ENCODE measurements at regions not wholly inside any gene's neighbourhood (a gene's known extent, or its start where the extent isn't known, plus 50 kb on each side); places are given as distances from the start of the nearest gene placed in this dataset.
"Not testable (repeated sequence)": the region's sequence is repeated elsewhere in the genome, so short reads cannot be mapped to it uniquely, and the experiment has no call there.

DNA sequence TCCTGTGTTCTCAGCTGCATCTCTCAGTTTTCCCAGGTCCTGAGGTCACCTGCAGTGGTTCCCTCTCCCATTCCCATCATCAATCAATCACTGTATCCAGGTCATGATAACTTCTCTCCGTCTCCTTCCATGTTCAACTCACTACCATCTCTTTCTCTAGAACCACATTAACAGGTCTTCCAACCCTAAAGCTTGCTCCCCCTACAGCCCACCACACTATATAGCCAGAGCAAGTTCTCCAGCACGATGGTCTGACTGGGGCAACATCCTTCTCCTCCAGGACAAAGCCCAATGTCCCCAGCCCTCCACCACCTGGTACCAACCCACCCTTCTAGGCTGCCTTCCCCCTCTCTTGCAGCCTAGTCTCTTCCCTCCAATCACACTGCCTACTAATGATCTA is 241.6 kb downstream of the CDK5RAP2 start:
- no peak overlapping the region for H3K27ac ChIP-seq
- no peak for DNase-seq (ENCODE audit: low read depth, low spot score)

DNA sequence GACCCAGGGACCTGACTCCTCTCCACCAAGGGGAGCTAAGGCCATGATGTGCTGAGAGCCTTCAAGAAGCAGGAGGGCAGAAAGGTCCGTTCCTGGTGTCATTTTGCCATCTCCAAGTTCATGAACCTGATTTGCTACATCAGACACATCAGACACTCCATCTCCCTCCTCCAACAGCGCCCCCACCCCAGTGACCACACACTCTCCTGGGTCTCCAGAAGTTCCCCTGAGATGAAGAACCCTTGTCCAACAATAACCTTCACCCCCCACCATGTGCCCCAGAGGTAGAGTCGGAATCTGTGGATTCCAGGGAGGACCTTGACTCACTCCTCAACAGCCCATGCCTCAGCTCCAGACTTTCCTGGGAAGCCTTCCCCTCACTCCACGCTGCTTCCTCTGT is 242.8 kb downstream of the CDK5RAP2 start:
- DNase-seq (ENCODE audit: low read depth, low spot score) = no peak
- H3K27ac ChIP-seq = peak overlapping the region; percentile 84

DNA sequence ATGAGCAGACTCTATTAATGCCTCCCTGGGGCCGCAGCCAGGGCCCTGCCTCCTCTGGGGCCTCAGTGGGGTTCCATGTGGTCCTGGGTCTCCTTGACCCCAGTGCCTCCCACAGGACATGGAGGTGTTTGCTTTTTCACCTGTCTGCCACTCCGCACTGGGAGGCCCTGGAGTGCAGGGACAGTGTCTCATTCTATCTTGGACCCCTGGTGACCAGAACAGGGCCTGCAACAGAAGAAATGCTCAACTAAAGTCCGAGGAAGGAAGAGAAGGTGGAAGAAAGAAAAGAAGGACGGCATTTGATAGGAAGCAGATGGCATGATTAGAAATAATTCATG is 243.2 kb downstream of the CDK5RAP2 start:
- DNase-seq (ENCODE audit: low read depth, low spot score) = no peak
- peak overlapping the region; percentile 84 for H3K27ac ChIP-seq

DNA sequence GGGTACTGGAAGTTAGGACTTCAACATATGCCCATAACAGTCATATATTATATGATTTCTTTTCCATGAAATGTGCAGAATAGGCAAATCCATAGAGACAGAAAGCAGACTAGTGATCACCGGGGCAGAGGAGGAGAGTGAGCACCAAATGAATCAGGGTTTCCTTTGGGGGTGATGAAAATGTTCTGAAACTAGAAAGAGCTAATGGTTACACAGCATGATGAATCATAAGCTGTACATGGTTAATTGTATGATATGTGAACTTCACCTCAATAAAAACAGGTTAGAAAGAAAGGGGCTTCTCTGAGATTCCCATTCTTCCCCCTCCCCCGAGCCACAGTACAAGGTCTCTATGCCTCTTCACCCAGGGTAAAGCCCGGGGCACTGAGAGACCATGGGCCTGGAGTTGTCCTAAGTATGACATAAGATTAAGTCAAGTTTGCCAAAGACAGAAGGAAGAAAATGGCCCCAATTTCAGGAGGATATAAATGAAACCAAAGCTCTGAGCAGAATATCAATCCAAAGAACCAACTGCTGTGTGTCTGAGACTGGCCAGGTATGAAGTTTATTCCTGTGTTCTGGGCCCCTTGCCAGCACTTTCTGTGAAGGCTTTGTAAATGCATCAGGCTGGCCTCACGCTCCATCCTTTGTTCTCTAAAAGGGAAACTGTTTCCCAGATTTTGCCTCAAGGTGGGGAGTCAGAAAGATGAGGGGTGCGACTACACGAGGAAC is 243.8 kb downstream of the CDK5RAP2 start:
- peak overlapping the region; percentile 84 for H3K27ac ChIP-seq
- no peak for DNase-seq (ENCODE audit: low read depth, low spot score)

DNA sequence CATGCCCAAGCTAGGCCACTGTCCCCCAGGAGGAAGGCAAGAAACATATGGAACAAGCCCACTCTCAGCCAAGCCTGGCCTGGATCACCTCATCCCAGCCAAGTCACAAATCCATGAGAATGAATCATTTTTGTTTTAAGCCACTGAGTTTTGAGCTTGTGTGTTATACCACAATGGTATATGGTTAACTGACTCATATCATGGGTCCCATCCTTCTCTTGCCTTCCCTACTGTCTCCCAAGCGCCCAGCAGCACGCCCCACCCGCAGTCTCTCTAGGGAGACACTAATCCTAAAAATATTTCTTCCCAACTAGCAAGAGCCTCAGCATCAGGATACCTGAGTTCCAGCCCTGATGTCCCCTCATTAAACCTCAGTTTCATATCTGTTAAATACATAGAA is 248.1 kb downstream of the CDK5RAP2 start:
- no peak for DNase-seq (ENCODE audit: low read depth, low spot score)
- no peak overlapping the region for H3K27ac ChIP-seq

DNA sequence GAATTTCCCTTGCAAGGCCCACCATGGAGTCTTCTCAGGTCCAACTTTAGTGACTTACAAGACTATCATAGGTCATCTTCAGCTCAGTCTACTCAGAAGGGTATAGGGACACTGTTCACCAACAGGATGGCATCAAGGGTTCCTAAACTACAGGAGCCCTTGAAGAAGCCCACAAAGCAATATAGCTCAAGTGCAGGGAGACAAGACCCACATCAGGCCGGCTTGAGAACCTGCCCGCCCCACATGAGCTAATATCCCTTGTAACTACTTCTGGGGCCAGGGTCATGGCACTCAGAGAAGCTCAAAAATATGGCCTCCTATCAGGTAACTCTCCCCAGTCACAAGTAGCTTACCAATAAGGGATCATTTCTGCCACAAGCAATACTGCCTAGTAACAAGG is 249.9 kb downstream of the CDK5RAP2 start:
- no peak overlapping the region for H3K27ac ChIP-seq

DNA sequence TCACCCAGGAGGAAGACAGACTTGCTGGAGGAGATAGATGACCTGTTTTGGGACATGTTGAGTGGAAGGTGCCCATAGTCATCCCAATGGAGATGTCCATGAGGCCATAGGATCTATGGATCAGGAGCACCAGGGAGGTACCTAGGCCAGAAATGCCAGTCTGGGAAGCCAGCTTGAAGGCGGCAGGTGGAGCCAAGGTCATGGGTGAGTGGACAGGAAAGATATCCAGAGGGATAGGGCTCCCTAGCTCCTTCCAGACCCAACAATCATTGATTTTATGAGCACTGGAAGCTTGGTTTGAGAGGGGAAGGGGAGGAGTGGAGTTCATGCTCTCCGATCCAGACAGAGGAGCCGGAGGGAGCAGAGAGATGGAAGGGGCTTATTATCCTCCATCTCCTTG is 252.6 kb downstream of the CDK5RAP2 start:
- DNase-seq (ENCODE audit: low read depth, low spot score) = no peak
- no peak overlapping the region for H3K27ac ChIP-seq

More for the DNA sequence above, 249.9 kb downstream of the CDK5RAP2 start:
- DNase-seq (ENCODE audit: low read depth, low spot score) = no peak

DNA sequence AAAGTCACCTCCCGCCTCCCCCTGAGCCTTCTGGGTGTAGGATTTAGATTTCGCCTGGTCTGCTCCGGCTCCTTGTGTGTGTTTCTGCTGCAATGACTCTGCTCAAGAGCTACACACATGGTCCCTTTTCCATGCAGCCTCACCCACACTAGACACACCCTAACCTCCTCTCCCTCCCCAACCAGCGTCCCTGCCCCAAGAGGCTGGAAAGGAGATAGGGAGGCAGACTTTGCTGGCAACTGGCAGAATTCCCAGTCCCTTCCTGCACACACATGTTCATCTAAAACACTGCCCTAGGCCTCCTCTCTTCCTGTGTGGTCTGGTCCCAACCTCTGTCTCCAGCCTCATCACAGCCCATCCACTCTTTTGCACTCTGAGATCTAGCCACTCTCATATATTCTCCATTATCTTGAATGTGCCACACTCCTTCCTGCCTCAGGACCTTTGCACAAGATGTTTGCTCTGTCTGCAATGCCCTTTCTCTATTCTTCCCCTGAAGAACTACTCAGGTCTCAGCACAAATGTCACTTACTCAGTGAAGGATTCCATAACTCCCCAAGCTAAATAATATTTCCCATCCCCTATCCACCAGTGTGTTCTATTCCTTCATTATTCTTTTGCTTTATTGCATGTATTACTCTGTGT is 253.8 kb downstream of the CDK5RAP2 start:
- DNase-seq (ENCODE audit: low read depth, low spot score) = no peak
- H3K27ac ChIP-seq = no peak overlapping the region

DNA sequence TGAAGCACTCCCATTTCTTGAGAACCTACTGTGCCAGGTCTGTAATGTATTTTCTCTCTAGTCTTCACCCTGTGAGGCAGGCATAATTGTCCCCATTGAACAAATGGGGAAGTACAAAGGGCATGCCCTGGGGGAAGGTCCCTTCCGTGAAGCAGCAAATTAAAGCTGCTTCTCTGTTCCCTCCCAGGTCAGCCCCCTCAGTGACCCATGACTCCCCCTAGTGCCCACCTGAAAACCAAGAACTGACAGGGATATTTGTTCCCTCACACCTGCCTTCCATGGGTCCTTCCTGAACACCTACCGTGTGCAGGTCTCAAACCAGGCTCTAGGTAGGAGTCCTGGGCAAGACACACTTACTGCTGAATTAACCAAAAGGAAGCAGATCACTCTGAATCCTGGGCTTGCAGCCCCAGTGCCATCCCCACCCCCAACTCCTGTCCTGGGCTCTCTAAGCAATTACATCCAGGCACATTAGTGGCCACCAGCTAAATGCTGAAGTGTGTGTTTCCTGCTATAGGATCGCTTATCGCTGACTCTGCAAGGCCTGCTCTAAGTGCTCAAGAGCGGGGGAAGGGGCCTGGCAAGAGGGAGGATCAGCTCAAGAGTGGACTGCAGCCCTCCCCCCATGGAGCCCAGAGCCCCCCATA is 254.8 kb downstream of the CDK5RAP2 start:
- DNase-seq (ENCODE audit: low read depth, low spot score) = no peak
- no peak overlapping the region for H3K27ac ChIP-seq

DNA sequence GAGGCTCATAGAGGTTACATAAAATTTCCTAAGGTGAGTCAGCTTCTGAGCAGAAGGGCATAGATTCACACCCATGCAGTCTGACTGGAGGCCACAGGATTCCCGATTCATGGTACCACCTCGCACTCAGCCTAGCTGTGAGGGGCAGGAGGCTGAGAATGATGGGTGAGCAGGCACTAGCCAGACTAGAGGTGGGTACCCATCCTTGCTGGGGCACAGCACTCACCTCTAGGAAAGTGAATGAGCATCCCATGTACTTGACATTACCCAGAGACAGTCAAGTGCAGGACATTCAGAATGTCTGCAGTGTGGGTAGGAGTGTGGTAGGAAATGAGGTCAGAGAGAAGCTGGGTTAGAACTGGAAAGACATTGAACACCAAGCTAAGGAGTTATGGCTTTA is 255.5 kb downstream of the CDK5RAP2 start:
- no peak for DNase-seq (ENCODE audit: low read depth, low spot score)
- no peak overlapping the region for H3K27ac ChIP-seq

DNA sequence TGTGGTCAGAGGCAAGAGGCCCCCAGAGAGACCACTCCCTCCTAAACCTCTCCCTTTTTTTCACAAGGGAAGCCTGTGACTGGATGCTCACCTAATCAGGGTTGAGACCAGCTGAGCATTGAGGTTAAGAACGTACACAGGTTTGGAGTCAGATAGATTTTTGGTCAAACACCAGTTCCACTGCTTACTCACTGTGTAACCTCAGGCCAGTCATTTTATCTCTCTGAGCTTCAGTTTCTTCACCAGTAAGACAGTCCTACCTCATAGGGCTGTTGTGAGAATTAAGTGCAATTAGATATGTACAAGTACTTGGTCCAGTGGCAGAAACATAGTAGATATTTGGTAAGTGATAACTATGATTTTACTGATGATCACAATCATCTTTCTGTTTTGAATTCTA is 256.8 kb downstream of the CDK5RAP2 start:
- DNase-seq (ENCODE audit: low read depth, low spot score) = no peak
- H3K27ac ChIP-seq = no peak overlapping the region

DNA sequence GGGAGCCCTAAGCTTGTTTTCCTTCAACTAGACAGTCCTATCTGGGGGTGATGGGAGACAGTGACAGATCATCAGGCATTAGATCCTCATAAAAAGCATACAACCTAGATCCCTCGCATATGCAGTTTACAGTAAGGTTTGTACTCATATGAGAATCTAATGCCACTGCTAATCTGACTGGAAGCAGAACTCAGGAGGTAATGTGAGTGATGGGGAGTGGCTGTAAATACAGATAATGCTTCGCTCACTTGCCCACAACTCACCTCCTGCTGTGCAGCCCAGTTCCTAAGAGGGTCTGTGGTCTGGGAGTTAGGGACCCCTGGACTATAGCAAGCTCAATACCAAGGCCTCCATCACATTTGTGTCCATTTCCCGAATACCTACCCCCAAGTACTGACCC is 260.5 kb downstream of the CDK5RAP2 start:
- DNase-seq (ENCODE audit: low read depth, low spot score) = no peak
- no peak overlapping the region for H3K27ac ChIP-seq

DNA sequence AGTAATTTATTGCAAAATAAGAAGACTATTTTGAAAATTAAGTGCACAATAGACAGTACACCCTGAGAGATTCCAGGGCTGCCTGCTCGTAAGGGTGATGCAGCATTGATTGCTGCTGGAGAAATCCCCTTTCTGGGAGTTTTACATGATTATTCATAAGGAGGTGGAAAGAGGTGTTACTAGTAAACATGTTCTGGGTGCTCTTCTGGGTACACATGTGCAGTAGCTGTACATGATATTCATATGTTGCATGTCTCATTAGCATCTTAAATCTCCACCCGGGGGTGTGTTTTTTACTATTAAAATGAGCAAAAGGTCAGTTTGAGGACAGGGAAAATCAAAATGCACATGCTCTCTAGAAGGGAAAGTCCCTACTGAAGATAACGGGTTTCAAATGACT is 264.8 kb downstream of the CDK5RAP2 start:
- H3K27ac ChIP-seq = no peak overlapping the region
- no peak for DNase-seq (ENCODE audit: low read depth, low spot score)

DNA sequence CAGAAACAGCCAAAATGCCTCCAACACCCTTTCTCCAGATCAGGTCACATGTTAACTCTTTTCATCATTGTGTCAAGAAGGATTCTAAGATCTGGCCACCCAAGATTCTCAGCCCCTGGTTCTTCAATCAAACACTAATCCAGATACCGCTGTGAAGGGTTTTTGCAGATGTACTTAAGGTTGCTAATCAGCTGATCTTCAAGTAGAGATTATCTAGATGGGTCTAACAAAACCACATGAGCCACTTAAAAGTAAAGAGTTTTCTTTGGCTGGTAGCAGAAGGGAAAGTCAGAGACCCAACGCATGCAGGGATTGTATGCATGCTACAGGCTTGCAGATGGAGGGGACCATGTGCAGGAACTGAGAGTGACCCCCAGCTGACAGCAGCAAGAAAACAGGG is 267.9 kb downstream of the CDK5RAP2 start:
- no peak for DNase-seq (ENCODE audit: low read depth, low spot score)
- H3K27ac ChIP-seq = no peak overlapping the region

DNA sequence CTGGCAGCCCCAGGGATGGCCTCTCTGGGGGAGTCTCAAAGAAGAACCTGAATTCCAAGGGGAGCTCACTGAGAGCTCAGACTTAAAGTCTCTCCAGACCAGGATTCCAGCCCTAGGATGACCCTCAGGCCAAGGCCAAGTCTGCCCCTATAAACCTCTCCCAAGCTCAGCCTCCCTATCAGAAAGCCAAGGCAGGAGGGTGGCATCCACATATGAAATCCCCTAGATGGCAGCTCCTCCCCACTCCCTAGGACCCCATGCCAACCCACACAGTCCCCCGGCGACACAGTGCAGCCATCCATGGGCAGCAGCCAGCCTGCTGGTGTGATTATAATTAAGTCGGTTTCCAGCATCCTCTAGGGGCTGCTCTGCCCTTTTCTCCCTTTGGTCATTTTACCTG is 269.9 kb downstream of the CDK5RAP2 start:
- no peak overlapping the region for H3K27ac ChIP-seq
- no peak for DNase-seq (ENCODE audit: low read depth, low spot score)

DNA sequence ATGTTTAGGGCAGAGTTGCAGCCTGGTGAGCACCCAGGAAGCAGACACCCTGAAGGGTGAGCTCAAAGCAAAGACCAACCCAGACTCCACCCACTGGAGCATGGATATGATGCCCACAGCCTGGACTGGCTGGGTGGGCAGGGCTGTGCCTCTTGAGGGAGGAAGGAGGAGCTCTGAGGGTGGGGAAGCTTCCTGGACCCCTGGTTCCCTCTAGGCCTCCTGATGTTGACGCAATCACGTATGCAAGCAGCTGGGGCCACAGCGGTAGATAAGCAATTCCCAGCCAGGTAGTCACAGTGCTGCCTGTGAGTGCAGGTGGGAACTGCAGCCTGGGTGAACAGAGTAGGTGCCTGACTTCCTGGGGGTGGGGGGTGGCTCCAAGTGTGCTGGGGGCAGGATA is 271.5 kb downstream of the CDK5RAP2 start:
- DNase-seq (ENCODE audit: low read depth, low spot score) = no peak
- no peak overlapping the region for H3K27ac ChIP-seq

DNA sequence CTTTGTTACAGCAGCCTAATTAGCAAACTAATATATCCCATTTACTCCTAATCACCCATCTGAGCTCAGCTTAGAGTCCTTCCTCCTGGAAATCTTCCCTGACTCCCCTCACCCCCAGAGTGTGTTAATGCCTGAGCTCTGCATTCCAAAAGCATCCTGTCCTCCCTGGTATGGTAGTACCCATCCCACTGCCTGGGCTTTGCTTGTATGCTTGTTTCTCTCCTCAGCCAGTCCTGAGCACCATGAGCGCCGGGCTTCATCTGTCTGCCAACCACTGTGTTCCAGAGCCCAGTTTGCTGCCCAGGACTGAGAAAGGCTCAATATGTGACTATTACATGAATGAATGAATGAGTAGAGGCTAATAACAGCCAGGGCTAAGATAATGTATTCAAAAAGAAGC is 272.4 kb downstream of the CDK5RAP2 start:
- no peak overlapping the region for H3K27ac ChIP-seq
- no peak for DNase-seq (ENCODE audit: low read depth, low spot score)

DNA sequence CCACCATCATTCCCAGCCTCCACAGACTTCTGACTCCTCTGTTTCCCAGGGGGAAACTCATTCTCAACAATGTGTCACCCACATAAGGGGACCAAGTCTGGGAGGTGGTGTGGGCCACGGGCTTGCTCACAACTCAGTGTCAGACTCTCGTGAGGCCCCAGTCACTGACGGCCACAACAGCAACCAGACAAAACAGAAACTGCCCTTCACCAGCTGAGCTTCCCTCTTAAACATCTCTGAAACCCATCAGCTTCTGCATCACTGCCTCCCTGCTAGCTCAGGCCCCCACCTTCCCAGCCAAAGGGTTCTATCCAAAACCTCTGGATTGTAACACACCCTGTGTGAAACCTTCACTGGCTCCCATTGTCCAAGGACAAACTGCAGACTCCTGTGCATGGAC is 273.4 kb downstream of the CDK5RAP2 start:
- DNase-seq (ENCODE audit: low read depth, low spot score) = no peak
- H3K27ac ChIP-seq = no peak overlapping the region

DNA sequence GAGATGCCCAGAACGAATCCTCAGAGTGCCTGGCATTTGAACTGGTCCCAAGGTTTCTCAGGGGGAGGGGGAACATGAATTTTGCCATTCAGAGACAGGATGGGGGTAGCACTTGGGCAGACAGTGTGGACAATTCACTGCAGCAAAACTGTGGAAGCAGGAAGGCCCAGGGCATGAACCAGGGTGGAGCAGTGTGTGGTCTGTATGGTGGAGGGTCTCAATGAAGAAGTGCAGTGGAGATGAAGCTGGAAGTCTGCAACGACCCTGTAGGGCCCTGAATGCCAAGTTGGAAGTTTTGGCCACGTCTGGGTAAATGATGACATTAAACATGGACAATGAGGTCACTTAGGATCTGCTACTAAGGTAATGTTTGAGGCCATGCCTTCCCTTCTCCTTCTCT is 273.9 kb downstream of the CDK5RAP2 start:
- no peak for DNase-seq (ENCODE audit: low read depth, low spot score)
- H3K27ac ChIP-seq = no peak overlapping the region

DNA sequence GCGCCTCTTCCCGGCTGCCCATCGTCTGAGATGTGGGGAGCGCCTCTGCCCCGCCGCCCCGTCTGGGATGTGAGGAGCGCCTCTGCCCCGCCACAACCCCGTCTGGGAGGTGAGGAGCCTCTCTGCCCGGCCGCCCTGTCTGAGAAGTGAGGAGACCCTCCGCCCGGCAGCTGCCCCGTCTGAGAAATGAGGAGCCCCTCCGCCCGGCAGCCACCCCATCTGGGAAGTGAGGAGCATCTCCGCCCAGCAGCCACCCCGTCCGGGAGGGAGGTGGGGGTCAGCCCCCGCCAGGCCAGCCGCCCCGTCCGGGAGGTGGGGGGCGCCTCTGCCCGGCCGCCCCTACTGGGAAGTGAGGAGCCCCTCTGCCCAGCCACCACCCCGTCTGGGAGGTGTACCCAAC is 275.1 kb downstream of the CDK5RAP2 start:
- DNase-seq (ENCODE audit: low read depth, low spot score); H3K27ac ChIP-seq: not testable (repeated sequence)

DNA sequence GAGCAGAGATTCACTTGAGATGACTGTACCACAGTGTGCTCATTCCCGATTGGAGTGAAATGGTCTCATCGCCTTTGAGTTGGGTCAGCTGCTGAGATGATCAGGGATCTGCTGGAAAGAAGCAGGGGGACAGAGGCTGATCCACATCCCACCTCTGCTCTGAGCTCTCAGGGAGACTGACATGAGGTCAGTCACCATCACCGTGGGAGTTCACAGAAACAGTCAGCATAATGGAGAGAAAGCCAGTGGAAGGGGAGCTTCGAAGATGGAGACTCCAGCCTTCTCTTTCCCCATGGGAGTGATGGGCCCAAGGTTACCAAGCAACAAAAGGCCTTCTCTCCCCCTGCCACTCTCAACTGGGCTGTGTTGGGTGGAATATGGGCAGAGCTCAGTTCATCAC is 276.4 kb downstream of the CDK5RAP2 start:
- DNase-seq (ENCODE audit: low read depth, low spot score) = no peak
- no peak overlapping the region for H3K27ac ChIP-seq

DNA sequence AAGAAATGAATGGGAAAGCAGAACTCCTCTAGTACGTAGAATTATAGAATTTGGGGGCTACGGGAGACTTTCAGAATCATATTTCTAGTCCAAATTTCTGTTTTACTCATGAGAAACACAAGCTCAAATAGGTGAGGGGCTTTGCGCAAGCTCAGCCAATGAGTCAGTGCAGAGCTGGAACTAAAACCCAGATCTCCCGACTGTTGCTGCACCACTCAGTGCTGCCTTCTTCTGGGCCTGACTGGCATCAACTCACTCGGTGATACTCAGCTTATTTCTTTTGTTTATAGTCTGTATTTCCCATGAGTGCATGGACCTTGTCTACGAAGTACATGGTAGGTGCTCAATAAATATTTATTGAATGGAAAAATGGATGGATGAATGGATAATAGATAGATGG is 280.2 kb downstream of the CDK5RAP2 start:
- no peak overlapping the region for H3K27ac ChIP-seq
- DNase-seq (ENCODE audit: low read depth, low spot score) = no peak
